HepG2 (cell line): ENCODE measurements at regions not wholly inside any gene's neighbourhood (a gene's known extent, or its start where the extent isn't known, plus 50 kb on each side); places are given as distances from the start of the nearest gene placed in this dataset.

Experiments
- CHD4 ChIP-seq: fragments of 200-600 bp; sonication (generic); IDR thresholded peaks from 2 replicates; pipeline ENCODE4 v1.7.0; 2017; ENCODE audit warnings: mild to moderate bottlenecking, low read length, borderline replicate concordance
- FIP1L1 ChIP-seq: fragments of 200-400 bp; formaldehyde crosslinking; IDR thresholded peaks from 2 replicates; pipeline ENCODE4 v1.6.1; 2018; ENCODE audit warnings: low read depth, mild to moderate bottlenecking, low read length, moderate library complexity, borderline replicate concordance; ENCODE audit not compliant: insufficient read depth
- KDM2A ChIP-seq: sonication (generic); formaldehyde crosslinking; IDR thresholded peaks from 2 replicates; pipeline ENCODE4 v1.4.0; 2020; ENCODE audit warnings: low read depth, missing genetic modification reagents, borderline replicate concordance
- NBN ChIP-seq: fragments of 450-650 bp; conservative IDR thresholded peaks from 2 replicates; pipeline ENCODE4 v1.6.1; 2017
- NPAS2 ChIP-seq: sonication (generic); formaldehyde crosslinking; IDR thresholded peaks from 2 replicates; pipeline ENCODE4 v1.8.0; 2022; ENCODE audit warnings: mild to moderate bottlenecking, missing genetic modification reagents, borderline replicate concordance
- SMC3 ChIP-seq: IDR thresholded peaks from 2 replicates; pipeline ENCODE4 v1.6.1; 2011; ENCODE audit warnings: low read length, improper control_type of control experiment
- TFE3 ChIP-seq: IDR thresholded peaks from 2 replicates; pipeline ENCODE4 v1.6.1; 2016
- XRCC5 ChIP-seq: fragments of 200-400 bp; formaldehyde crosslinking; optimal IDR thresholded peaks from 2 replicates; pipeline ENCODE3; 2017; ENCODE audit warnings: mild to moderate bottlenecking, low read length
- ZNF772 ChIP-seq: sonication (generic); formaldehyde crosslinking; IDR thresholded peaks from 2 replicates; pipeline ENCODE4 v1.5.0; 2020; ENCODE audit warnings: mild to moderate bottlenecking, missing genetic modification reagents
- ZNF891 ChIP-seq: sonication (generic); formaldehyde crosslinking; IDR thresholded peaks from 2 replicates; pipeline ENCODE4 v1.5.0; 2020; ENCODE audit warnings: mild to moderate bottlenecking, missing genetic modification reagents
- TF ChIP-seq, protein P1 (sequence below): sonication (generic); formaldehyde crosslinking; IDR thresholded peaks from 2 replicates; pipeline ENCODE4 v1.5.1; 2020; ENCODE audit warnings: mild to moderate bottlenecking, missing genetic modification reagents, borderline replicate concordance
- TF ChIP-seq, protein P2 (sequence below): sonication (generic); formaldehyde crosslinking; IDR thresholded peaks from 2 replicates; pipeline ENCODE4 v1.5.1; 2020; ENCODE audit warnings: mild to moderate bottlenecking, missing genetic modification reagents, moderate library complexity
- TF ChIP-seq, protein P3 (sequence below): sonication (generic); formaldehyde crosslinking; IDR thresholded peaks from 2 replicates; pipeline ENCODE4 v1.4.0; 2020; ENCODE audit warnings: missing genetic modification reagents, mild to moderate bottlenecking, borderline replicate concordance

DNA sequence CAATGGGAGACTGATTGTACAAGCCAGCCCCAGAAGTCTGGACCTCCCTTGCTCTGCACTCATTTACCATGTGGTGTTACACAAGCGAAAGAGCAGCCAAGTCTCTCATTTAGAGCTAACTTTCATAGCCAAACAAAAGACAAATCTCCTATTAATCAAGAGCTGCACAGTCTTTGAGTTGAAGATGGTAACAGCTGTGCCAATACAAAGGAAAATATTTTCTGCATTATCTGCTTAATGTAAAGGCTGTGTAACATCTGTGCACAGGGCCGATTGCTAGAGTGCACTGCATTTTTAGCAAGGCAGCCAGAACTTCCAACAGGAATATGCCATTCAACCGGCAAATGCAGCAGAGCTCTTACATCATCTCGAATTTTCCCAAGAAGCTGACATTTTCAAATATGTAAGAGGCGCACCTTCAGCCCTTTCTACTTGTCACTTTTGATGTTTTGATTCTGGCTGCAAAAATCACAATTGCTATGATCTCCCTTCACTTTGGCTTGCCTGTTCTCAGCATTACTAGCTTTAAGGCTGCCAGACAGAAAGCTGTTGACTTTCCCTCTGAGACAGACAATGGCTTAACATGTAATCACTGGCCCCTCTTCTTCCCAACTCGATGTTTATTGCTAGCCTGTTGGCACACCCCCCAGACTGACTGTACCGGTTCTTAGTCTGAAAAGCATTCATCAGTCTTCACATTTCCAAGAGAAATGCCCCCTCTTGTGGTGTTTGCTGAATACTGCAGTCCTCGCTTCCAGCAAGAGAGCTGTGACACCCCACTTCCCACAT is 96.9 kb upstream of the TANK start (continued):
- TF ChIP-seq, protein P1, sequence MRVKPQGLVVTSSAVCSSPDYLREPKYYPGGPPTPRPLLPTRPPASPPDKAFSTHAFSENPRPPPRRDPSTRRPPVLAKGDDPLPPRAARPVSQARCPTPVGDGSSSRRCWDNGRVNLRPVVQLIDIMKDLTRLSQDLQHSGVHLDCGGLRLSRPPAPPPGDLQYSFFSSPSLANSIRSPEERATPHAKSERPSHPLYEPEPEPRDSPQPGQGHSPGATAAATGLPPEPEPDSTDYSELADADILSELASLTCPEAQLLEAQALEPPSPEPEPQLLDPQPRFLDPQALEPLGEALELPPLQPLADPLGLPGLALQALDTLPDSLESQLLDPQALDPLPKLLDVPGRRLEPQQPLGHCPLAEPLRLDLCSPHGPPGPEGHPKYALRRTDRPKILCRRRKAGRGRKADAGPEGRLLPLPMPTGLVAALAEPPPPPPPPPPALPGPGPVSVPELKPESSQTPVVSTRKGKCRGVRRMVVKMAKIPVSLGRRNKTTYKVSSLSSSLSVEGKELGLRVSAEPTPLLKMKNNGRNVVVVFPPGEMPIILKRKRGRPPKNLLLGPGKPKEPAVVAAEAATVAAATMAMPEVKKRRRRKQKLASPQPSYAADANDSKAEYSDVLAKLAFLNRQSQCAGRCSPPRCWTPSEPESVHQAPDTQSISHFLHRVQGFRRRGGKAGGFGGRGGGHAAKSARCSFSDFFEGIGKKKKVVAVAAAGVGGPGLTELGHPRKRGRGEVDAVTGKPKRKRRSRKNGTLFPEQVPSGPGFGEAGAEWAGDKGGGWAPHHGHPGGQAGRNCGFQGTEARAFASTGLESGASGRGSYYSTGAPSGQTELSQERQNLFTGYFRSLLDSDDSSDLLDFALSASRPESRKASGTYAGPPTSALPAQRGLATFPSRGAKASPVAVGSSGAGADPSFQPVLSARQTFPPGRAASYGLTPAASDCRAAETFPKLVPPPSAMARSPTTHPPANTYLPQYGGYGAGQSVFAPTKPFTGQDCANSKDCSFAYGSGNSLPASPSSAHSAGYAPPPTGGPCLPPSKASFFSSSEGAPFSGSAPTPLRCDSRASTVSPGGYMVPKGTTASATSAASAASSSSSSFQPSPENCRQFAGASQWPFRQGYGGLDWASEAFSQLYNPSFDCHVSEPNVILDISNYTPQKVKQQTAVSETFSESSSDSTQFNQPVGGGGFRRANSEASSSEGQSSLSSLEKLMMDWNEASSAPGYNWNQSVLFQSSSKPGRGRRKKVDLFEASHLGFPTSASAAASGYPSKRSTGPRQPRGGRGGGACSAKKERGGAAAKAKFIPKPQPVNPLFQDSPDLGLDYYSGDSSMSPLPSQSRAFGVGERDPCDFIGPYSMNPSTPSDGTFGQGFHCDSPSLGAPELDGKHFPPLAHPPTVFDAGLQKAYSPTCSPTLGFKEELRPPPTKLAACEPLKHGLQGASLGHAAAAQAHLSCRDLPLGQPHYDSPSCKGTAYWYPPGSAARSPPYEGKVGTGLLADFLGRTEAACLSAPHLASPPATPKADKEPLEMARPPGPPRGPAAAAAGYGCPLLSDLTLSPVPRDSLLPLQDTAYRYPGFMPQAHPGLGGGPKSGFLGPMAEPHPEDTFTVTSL (CRISPR knock-in tag) = no peak
- TF ChIP-seq TFE3 (CRISPR knock-in tag) (no peak), NBN (no peak), CHD4 (no peak), SMC3 (peak; percentile 92), ZNF772 (0 out of 2 replicates have a peak, but pooled peaks have one; percentile 15), ZNF891 (CRISPR knock-in tag) (no peak), KDM2A (CRISPR knock-in tag) (no peak), NPAS2 (CRISPR knock-in tag) (no peak), FIP1L1 (no peak), XRCC5 (peak; percentile 80)
- TF ChIP-seq, protein P2, sequence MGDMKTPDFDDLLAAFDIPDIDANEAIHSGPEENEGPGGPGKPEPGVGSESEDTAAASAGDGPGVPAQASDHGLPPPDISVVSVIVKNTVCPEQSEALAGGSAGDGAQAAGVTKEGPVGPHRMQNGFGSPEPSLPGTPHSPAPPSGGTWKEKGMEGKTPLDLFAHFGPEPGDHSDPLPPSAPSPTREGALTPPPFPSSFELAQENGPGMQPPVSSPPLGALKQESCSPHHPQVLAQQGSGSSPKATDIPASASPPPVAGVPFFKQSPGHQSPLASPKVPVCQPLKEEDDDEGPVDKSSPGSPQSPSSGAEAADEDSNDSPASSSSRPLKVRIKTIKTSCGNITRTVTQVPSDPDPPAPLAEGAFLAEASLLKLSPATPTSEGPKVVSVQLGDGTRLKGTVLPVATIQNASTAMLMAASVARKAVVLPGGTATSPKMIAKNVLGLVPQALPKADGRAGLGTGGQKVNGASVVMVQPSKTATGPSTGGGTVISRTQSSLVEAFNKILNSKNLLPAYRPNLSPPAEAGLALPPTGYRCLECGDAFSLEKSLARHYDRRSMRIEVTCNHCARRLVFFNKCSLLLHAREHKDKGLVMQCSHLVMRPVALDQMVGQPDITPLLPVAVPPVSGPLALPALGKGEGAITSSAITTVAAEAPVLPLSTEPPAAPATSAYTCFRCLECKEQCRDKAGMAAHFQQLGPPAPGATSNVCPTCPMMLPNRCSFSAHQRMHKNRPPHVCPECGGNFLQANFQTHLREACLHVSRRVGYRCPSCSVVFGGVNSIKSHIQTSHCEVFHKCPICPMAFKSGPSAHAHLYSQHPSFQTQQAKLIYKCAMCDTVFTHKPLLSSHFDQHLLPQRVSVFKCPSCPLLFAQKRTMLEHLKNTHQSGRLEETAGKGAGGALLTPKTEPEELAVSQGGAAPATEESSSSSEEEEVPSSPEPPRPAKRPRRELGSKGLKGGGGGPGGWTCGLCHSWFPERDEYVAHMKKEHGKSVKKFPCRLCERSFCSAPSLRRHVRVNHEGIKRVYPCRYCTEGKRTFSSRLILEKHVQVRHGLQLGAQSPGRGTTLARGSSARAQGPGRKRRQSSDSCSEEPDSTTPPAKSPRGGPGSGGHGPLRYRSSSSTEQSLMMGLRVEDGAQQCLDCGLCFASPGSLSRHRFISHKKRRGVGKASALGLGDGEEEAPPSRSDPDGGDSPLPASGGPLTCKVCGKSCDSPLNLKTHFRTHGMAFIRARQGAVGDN (CRISPR knock-in tag) = no peak
- TF ChIP-seq, protein P3, sequence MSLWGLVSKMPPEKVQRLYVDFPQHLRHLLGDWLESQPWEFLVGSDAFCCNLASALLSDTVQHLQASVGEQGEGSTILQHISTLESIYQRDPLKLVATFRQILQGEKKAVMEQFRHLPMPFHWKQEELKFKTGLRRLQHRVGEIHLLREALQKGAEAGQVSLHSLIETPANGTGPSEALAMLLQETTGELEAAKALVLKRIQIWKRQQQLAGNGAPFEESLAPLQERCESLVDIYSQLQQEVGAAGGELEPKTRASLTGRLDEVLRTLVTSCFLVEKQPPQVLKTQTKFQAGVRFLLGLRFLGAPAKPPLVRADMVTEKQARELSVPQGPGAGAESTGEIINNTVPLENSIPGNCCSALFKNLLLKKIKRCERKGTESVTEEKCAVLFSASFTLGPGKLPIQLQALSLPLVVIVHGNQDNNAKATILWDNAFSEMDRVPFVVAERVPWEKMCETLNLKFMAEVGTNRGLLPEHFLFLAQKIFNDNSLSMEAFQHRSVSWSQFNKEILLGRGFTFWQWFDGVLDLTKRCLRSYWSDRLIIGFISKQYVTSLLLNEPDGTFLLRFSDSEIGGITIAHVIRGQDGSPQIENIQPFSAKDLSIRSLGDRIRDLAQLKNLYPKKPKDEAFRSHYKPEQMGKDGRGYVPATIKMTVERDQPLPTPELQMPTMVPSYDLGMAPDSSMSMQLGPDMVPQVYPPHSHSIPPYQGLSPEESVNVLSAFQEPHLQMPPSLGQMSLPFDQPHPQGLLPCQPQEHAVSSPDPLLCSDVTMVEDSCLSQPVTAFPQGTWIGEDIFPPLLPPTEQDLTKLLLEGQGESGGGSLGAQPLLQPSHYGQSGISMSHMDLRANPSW (CRISPR knock-in tag) = no peak
